Ascending aorta (tissue), 2 donors: ENCODE measurements at regions not wholly inside any gene's neighbourhood (a gene's known extent, or its start where the extent isn't known, plus 50 kb on each side); places are given as distances from the start of the nearest gene placed in this dataset.

Source experiments
- DNase-seq, 2 donors: peaks; one replicate each; pipeline ENCODE4 v3.0.0-alpha.2; 2019; ENCODE audit warnings: low spot score in 2 of 2
- H3K27ac ChIP-seq, 2 donors: fragments of 200-600 bp; sonication (generic); one replicate each; pipeline ENCODE4 v1.5.1; 2016 to 2017; ENCODE audit warnings: mild to moderate bottlenecking in 1 of 2
- H3K27me3 ChIP-seq: fragments of 200-600 bp; sonication (generic); one replicate; pipeline ENCODE4 v1.5.1; 2017
- H3K36me3 ChIP-seq, 2 donors: fragments of 200-600 bp; sonication (generic); one replicate each; pipeline ENCODE4 v1.5.1; 2016
- H3K4me1 ChIP-seq, 2 donors: fragments of 200-600 bp; sonication (generic); one replicate each; pipeline ENCODE4 v1.5.1; 2016 to 2017; ENCODE audit warnings: mild to moderate bottlenecking in 1 of 2
- H3K4me3 ChIP-seq, 2 donors: fragments of 200-600 bp; sonication (generic); one replicate each; pipeline ENCODE4 v1.5.1; 2016 to 2017; ENCODE audit warnings: mild to moderate bottlenecking in 1 of 2
- H3K9me3 ChIP-seq, 2 donors: fragments of 200-600 bp; sonication (generic); one replicate each; pipeline ENCODE4 v1.5.1; 2016
- intact Hi-C: fragments of 100-400 bp; cut with DNase I; formaldehyde crosslinking; loops from one replicate; pipeline ENCODE4 v1.15.1; 2023
- TF ChIP-seq, protein P1 (sequence below), 3 experiments: fragments of 200-600 bp in 2 of 3; fragments of 450-650 bp in 1 of 3; sonication (generic) in 2 of 3; IDR thresholded peaks; one replicate each; pipeline ENCODE4 v1.5.1; 2016 to 2019; ENCODE audit warnings: antibody characterized with exemption in 3 of 3, mild to moderate bottlenecking in 1 of 3, moderate library complexity in 1 of 3

DNA sequence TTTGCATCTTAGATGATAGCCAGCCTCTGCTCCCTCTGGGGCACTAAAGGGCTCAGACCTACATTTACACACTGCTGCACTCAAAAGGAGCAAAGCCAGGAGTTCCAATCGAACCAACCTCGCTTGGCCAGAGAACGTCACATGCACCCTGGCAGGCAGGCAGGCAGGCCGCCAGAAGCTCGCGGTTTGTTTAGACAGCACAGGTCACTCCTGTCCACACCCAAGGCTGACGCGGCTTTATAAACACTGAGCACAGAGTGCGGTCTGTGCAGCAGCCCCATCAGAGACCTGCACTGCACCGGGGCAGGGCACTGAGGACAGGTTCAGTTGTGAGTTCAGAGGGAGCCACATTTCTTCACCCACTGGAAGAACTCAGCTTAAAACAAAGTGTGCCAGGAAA, 143.9 kb downstream of the BCOR start:
- H3K4me3 ChIP-seq = no peak overlapping the region
- no peaks in the 10 kb centered on the region for H3K27me3 ChIP-seq
- H3K9me3 ChIP-seq = no peaks in the 10 kb centered on the region
- H3K4me1 ChIP-seq = no peaks in the 10 kb centered on the region
- no peak overlapping the region for H3K27ac ChIP-seq
- intact Hi-C loops = no loop called here
- no peaks in the 10 kb centered on the region for H3K36me3 ChIP-seq
- peak in 1 of 2 donors; percentile 70 for DNase-seq
- TF ChIP-seq, protein P1, sequence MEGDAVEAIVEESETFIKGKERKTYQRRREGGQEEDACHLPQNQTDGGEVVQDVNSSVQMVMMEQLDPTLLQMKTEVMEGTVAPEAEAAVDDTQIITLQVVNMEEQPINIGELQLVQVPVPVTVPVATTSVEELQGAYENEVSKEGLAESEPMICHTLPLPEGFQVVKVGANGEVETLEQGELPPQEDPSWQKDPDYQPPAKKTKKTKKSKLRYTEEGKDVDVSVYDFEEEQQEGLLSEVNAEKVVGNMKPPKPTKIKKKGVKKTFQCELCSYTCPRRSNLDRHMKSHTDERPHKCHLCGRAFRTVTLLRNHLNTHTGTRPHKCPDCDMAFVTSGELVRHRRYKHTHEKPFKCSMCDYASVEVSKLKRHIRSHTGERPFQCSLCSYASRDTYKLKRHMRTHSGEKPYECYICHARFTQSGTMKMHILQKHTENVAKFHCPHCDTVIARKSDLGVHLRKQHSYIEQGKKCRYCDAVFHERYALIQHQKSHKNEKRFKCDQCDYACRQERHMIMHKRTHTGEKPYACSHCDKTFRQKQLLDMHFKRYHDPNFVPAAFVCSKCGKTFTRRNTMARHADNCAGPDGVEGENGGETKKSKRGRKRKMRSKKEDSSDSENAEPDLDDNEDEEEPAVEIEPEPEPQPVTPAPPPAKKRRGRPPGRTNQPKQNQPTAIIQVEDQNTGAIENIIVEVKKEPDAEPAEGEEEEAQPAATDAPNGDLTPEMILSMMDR (IDR thresholded peaks at IDR 0.05) = no peak

- no peak overlapping the region for H3K27ac ChIP-seq
- TF ChIP-seq, protein P1 (IDR thresholded peaks at IDR 0.05) = no peak
- H3K27me3 ChIP-seq = no peaks in the 10 kb centered on the region
- H3K9me3 ChIP-seq = no peaks in the 10 kb centered on the region
- intact Hi-C loops = no loop called here
- no peak for DNase-seq
- no peaks in the 10 kb centered on the region for H3K4me1 ChIP-seq
- H3K4me3 ChIP-seq = no peak overlapping the region
- no peaks in the 10 kb centered on the region for H3K36me3 ChIP-seq
Observed at GRCh38 chrX:39954851-39955250, 142.9 kb downstream of the BCOR start.

GRCh38 chrX:39955625-39956024, 142.1 kb downstream of the BCOR start:
- intact Hi-C loops = no loop called here
- H3K27ac ChIP-seq = no peak overlapping the region
- H3K4me3 ChIP-seq = no peak overlapping the region
- no peaks in the 10 kb centered on the region for H3K4me1 ChIP-seq
- no peaks in the 10 kb centered on the region for H3K36me3 ChIP-seq
- no peaks in the 10 kb centered on the region for H3K27me3 ChIP-seq
- DNase-seq = no peak
- TF ChIP-seq, protein P1 (IDR thresholded peaks at IDR 0.05) = no peak
- H3K9me3 ChIP-seq = no peaks in the 10 kb centered on the region

- H3K27ac ChIP-seq = no peak overlapping the region
- H3K4me3 ChIP-seq = no peak overlapping the region
- H3K36me3 ChIP-seq = no peaks in the 10 kb centered on the region
- no peak for DNase-seq
- intact Hi-C loops = no loop called here
- H3K4me1 ChIP-seq = no peaks in the 10 kb centered on the region
- TF ChIP-seq, protein P1 (IDR thresholded peaks at IDR 0.05) = no peak
- no peaks in the 10 kb centered on the region for H3K27me3 ChIP-seq
- H3K9me3 ChIP-seq = no peaks in the 10 kb centered on the region
Observed at GRCh38 chrX:39956803-39957394, 140.9 kb downstream of the BCOR start.

DNA sequence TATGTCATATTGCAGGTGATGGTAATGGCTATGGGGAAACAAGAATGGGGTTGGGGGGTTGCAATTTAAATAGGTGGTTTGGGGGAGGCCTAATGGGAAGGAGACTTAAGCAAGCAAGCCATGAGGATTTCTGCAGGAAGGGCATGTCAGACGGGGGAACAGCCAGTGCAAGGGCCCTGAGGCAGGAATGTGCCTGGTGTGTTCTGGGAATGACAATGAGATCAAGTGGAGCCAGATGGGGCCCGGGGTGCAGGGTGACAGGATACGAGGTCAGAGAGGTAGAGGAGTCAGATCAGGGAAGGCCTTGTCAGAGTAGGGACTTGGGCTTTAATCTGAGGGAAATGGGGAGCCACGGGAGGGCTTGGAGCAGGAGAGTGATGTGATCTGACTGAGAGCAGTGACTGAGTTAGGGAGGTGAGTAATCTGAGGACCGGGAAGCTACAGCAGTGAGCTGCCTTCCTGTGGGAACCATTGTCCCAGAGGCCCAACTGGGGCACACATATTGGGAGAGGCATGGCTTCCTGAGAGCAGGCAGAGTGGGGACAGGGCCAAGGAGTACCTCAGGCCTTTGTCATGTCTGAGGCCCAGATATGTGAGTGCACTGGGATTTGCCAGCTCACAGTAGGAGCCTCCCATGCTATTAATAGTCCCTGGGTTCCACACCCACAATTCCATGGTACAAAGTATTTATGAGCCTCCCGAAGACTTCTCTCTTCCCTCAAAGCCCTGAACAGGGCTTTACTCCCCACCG, 139.8 kb downstream of the BCOR start:
- TF ChIP-seq, protein P1 (IDR thresholded peaks at IDR 0.05) = no peak
- Histone ChIP-seq H3K27me3 (no peaks in the 10 kb centered on the region), H3K27ac (no peak overlapping the region), H3K4me1 (no peaks in the 10 kb centered on the region), H3K9me3 (no peaks in the 10 kb centered on the region), H3K36me3 (no peaks in the 10 kb centered on the region), H3K4me3 (no peak overlapping the region)
- DNase-seq = no peak
- intact Hi-C loops = no loop called here
